ENCODE measurements at regions not wholly inside any gene's neighbourhood (a gene's known extent, or its start where the extent isn't known, plus 50 kb on each side); places are given as distances from the start of the nearest gene placed in this dataset.

DNA sequence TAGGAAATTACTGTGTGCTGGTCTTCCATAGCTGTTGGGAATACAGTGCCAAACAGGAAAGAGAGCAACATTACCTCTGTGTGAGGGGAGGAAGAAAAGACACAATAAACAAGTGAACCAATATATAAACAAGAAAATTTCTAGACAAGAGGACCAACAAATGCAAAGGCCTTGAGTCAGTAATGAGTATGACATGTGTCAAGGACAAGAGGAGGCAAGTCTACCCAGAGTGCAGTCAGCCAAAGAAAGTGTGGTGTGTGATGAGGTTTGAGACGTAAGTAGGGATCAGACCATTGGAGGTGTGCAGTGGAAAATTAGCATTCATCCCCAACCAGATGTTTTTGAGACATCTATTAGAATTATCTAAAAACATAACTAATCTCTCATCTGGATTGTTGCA lies 69.5 kb upstream of the CDH6 start:
- Histone ChIP-seq H4K20me1 (replicated peaks; ENCODE audit: control insufficient read depth, extremely low read depth, insufficient read depth, low read length) (no peaks in the 10 kb centered on the region), H3K9ac (replicated peaks; ENCODE audit: extremely low read depth, insufficient read depth, low read length) (no peak overlapping the region), H3K27me3 (ENCODE audit: control insufficient read depth in 2 of 2, insufficient read depth in 2 of 2, low read length in 2 of 2) (no peaks in the 10 kb centered on the region), H3K27ac (ENCODE audit: insufficient read depth, low read depth, low read length) (no peak overlapping the region), H3K4me1 (ENCODE audit: control insufficient read depth, extremely low read depth, insufficient read depth, low read length) (no peaks in the 10 kb centered on the region), H3K9me1 (replicated peaks; ENCODE audit: control insufficient read depth, extremely low read depth, insufficient read depth, low read length) (no peaks in the 10 kb centered on the region), H3K4me3 (replicated peaks in 1 of 3; ENCODE audit: insufficient read depth in 1 of 3, low read depth in 1 of 3, low read length in 3 of 3) (no peak overlapping the region), H3K4me2 (ENCODE audit: insufficient read depth, low read length) (no peak overlapping the region), H2AFZ (ENCODE audit: low read depth, low read length) (no peak overlapping the region), H3K79me2 (ENCODE audit: control insufficient read depth, insufficient read depth, low read length) (no peaks in the 10 kb centered on the region), H3K36me3 (ENCODE audit: control insufficient read depth in 2 of 2, extremely low read depth in 1 of 2, insufficient read depth in 2 of 2, low read length in 2 of 2) (no peaks in the 10 kb centered on the region), H3K9me3 (replicated peaks; ENCODE audit: control insufficient read depth, insufficient read depth, low read length) (no peaks in the 10 kb centered on the region)
- no TSS peak for BruUV-seq (replicated peaks)
- TF ChIP-seq EZH2 (IDR thresholded peaks at IDR 0.05; ENCODE audit: borderline replicate concordance, low read depth, low read length, severe bottlenecking) (no peak), MYC (IDR thresholded peaks at IDR 0.05; ENCODE audit: low read depth, low read length) (no peak), POLR2AphosphoS5 (IDR thresholded peaks at IDR 0.05; ENCODE audit: insufficient read depth, low read depth, low read length) (no peak), POLR2A (IDR thresholded peaks at IDR 0.05; ENCODE audit: low read depth, low read length) (no peak), JUN (IDR thresholded peaks at IDR 0.05; ENCODE audit: borderline replicate concordance, insufficient read depth, insufficient read length, low read depth) (no peak), FOS (IDR thresholded peaks at IDR 0.05; ENCODE audit: borderline replicate concordance, insufficient read depth, low read length) (no peak), GATA2 (IDR thresholded peaks at IDR 0.05; ENCODE audit: insufficient read depth, insufficient read length, low read depth, low read length) (no peak)
- TF ChIP-seq, protein P1, sequence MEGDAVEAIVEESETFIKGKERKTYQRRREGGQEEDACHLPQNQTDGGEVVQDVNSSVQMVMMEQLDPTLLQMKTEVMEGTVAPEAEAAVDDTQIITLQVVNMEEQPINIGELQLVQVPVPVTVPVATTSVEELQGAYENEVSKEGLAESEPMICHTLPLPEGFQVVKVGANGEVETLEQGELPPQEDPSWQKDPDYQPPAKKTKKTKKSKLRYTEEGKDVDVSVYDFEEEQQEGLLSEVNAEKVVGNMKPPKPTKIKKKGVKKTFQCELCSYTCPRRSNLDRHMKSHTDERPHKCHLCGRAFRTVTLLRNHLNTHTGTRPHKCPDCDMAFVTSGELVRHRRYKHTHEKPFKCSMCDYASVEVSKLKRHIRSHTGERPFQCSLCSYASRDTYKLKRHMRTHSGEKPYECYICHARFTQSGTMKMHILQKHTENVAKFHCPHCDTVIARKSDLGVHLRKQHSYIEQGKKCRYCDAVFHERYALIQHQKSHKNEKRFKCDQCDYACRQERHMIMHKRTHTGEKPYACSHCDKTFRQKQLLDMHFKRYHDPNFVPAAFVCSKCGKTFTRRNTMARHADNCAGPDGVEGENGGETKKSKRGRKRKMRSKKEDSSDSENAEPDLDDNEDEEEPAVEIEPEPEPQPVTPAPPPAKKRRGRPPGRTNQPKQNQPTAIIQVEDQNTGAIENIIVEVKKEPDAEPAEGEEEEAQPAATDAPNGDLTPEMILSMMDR (IDR thresholded peaks at IDR 0.05; ENCODE audit: extremely low read depth in 1 of 2, insufficient read depth in 1 of 2, low read depth in 1 of 2, low read length in 2 of 2): no peak
- TF ChIP-seq, protein P2, sequence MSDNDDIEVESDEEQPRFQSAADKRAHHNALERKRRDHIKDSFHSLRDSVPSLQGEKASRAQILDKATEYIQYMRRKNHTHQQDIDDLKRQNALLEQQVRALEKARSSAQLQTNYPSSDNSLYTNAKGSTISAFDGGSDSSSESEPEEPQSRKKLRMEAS (IDR thresholded peaks at IDR 0.05; ENCODE audit: insufficient read depth, insufficient read length): no peak
- ChIA-PET POLR2A (no interaction called here), CTCF (no interaction called here)
- no peak for DNase-seq (ENCODE audit: low read depth, low spot score)
- intact Hi-C loops (cut with micrococcal nuclease): no loop called here
- dilution Hi-C loops (cut with MboI; ENCODE audit: extremely low pct_ligation_motif_present, low sequenced_read_pairs): no loop called here
- no peak for FAIRE-seq

Measured in endothelial cell of umbilical vein (primary cell).